ENCODE measurements at regions not wholly inside any gene's neighbourhood (a gene's known extent, or its start where the extent isn't known, plus 50 kb on each side); places are given as distances from the start of the nearest gene placed in this dataset.
"Not testable (repeated sequence)": the region's sequence is repeated elsewhere in the genome, so short reads cannot be mapped to it uniquely, and the experiment has no call there.

GRCh38 chr7:8314566-8314965, 52.6 kb upstream of the ICA1 start:
- H3K9me3 ChIP-seq (ENCODE audit: insufficient read depth, low read depth, low read length) = peaks cover 18% of the 10 kb centered on the region
- no peaks in the 10 kb centered on the region for H3K36me3 ChIP-seq (ENCODE audit: insufficient read depth, low read depth, low read length)
- H3K9ac ChIP-seq (ENCODE audit: low read depth, low read length) = no peak overlapping the region
- H3K4me1 ChIP-seq (ENCODE audit: insufficient read depth, low read length) = no peaks in the 10 kb centered on the region
- no peak overlapping the region for H3K4me3 ChIP-seq (ENCODE audit: low read length)
- H3K27ac ChIP-seq (ENCODE audit: low read length) = no peak overlapping the region
- H3K27me3 ChIP-seq (ENCODE audit: insufficient read depth, low read length) = no peaks in the 10 kb centered on the region

- peaks cover 13% of the 10 kb centered on the region for H3K9me3 ChIP-seq (ENCODE audit: insufficient read depth, low read depth, low read length)
- H3K36me3 ChIP-seq (ENCODE audit: insufficient read depth, low read depth, low read length) = no peaks in the 10 kb centered on the region
- H3K4me3 ChIP-seq (ENCODE audit: low read length) = no peak overlapping the region
- H3K27me3 ChIP-seq (ENCODE audit: insufficient read depth, low read length) = no peaks in the 10 kb centered on the region
- no peak overlapping the region for H3K27ac ChIP-seq (ENCODE audit: low read length)
- H3K4me1 ChIP-seq (ENCODE audit: insufficient read depth, low read length) = no peaks in the 10 kb centered on the region
- no peak overlapping the region for H3K9ac ChIP-seq (ENCODE audit: low read depth, low read length)
These were observed 57.1 kb upstream of the ICA1 start for GRCh38 chr7:8319115-8319514.

- Histone ChIP-seq H3K27me3 (ENCODE audit: insufficient read depth, low read length) (no peaks in the 10 kb centered on the region), H3K4me3 (ENCODE audit: low read length) (no peak overlapping the region), H3K4me1 (ENCODE audit: insufficient read depth, low read length) (no peaks in the 10 kb centered on the region), H3K9ac (ENCODE audit: low read depth, low read length) (no peak overlapping the region), H3K27ac (ENCODE audit: low read length) (no peak overlapping the region), H3K36me3 (ENCODE audit: insufficient read depth, low read depth, low read length) (no peaks in the 10 kb centered on the region), H3K9me3 (ENCODE audit: insufficient read depth, low read depth, low read length) (peaks cover 13% of the 10 kb centered on the region)
These were observed 58.2 kb upstream of the ICA1 start for GRCh38 chr7:8320174-8320573.

DNA sequence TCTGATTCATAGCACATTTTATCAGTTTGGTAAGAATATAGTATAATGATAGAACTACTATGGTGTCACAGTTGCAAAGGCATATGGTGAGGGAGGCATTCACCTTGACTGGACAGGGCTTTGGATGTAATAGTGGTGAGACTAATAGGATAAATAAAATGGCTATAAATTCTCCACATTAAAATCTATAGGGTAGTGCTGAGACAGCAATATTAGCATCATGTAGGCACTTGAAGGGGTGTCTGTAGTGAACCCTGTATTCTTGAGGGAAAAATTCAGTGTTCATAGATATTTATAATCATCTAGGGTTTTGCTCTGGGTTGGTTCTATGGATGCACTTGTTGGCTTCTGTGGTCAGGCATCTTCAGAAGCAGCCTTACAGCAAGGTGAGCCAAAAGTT, 59.3 kb upstream of the ICA1 start:
- no peaks in the 10 kb centered on the region for H3K4me1 ChIP-seq (ENCODE audit: insufficient read depth, low read length)
- peaks cover 13% of the 10 kb centered on the region for H3K9me3 ChIP-seq (ENCODE audit: insufficient read depth, low read depth, low read length)
- H3K4me3 ChIP-seq (ENCODE audit: low read length) = no peak overlapping the region
- H3K9ac ChIP-seq (ENCODE audit: low read depth, low read length) = no peak overlapping the region
- no peak overlapping the region for H3K27ac ChIP-seq (ENCODE audit: low read length)
- no peaks in the 10 kb centered on the region for H3K27me3 ChIP-seq (ENCODE audit: insufficient read depth, low read length)
- H3K36me3 ChIP-seq (ENCODE audit: insufficient read depth, low read depth, low read length) = no peaks in the 10 kb centered on the region

- H3K4me1 ChIP-seq (ENCODE audit: insufficient read depth, low read length) = no peaks in the 10 kb centered on the region
- H3K4me3 ChIP-seq (ENCODE audit: low read length) = no peak overlapping the region
- H3K9ac ChIP-seq (ENCODE audit: low read depth, low read length) = no peak overlapping the region
- H3K27ac ChIP-seq (ENCODE audit: low read length) = no peak overlapping the region
- H3K36me3 ChIP-seq (ENCODE audit: insufficient read depth, low read depth, low read length) = no peaks in the 10 kb centered on the region
- peaks cover 13% of the 10 kb centered on the region for H3K9me3 ChIP-seq (ENCODE audit: insufficient read depth, low read depth, low read length)
- H3K27me3 ChIP-seq (ENCODE audit: insufficient read depth, low read length) = no peaks in the 10 kb centered on the region
These were observed 60.7 kb upstream of the ICA1 start for GRCh38 chr7:8322667-8323066.

GRCh38 chr7:8325067-8325466, 63.1 kb upstream of the ICA1 start:
- H3K9ac ChIP-seq (ENCODE audit: low read depth, low read length) = no peak overlapping the region
- no peaks in the 10 kb centered on the region for H3K36me3 ChIP-seq (ENCODE audit: insufficient read depth, low read depth, low read length)
- no peaks in the 10 kb centered on the region for H3K27me3 ChIP-seq (ENCODE audit: insufficient read depth, low read length)
- H3K9me3 ChIP-seq (ENCODE audit: insufficient read depth, low read depth, low read length) = peaks cover under 1% of the 10 kb centered on the region; the same call in 1 of the 2 replicates
- H3K4me1 ChIP-seq (ENCODE audit: insufficient read depth, low read length) = no peaks in the 10 kb centered on the region
- no peak overlapping the region for H3K4me3 ChIP-seq (ENCODE audit: low read length)
- no peak overlapping the region for H3K27ac ChIP-seq (ENCODE audit: low read length)

- Histone ChIP-seq H3K9me3 (ENCODE audit: insufficient read depth, low read depth, low read length) (no peaks in the 10 kb centered on the region), H3K27ac (ENCODE audit: low read length) (no peak overlapping the region), H3K9ac (ENCODE audit: low read depth, low read length) (no peak overlapping the region), H3K36me3 (ENCODE audit: insufficient read depth, low read depth, low read length) (no peaks in the 10 kb centered on the region), H3K4me3 (ENCODE audit: low read length) (no peak overlapping the region), H3K4me1 (ENCODE audit: insufficient read depth, low read length) (no peaks in the 10 kb centered on the region), H3K27me3 (ENCODE audit: insufficient read depth, low read length) (no peaks in the 10 kb centered on the region)
These were observed 65.2 kb upstream of the ICA1 start for GRCh38 chr7:8327199-8327598.

DNA sequence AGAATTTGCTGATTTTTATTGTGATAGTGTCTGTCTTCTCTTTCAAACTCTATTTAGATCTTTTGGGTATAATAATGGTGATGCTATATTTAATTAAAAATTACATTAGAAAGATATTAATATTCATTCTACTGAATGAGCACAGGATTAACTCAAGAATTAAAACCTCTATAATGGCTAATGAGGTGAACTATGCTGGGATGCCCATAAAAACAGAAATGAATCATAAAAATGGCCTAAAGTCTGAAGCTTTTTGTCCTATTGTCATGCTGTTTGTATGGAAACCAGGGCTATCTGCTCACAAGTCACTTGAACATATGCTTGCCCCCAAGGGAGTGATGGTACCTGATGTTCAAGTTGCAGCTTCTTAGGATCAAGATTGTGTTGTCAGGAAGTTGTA, 76.2 kb upstream of the ICA1 start:
- Histone ChIP-seq H3K27me3 (ENCODE audit: insufficient read depth, low read length) (no peaks in the 10 kb centered on the region), H3K4me1 (ENCODE audit: insufficient read depth, low read length) (no peaks in the 10 kb centered on the region), H3K9ac (ENCODE audit: low read depth, low read length) (no peak overlapping the region), H3K4me3 (ENCODE audit: low read length) (no peak overlapping the region), H3K9me3 (ENCODE audit: insufficient read depth, low read depth, low read length) (no peaks in the 10 kb centered on the region), H3K27ac (ENCODE audit: low read length) (no peak overlapping the region), H3K36me3 (ENCODE audit: insufficient read depth, low read depth, low read length) (no peaks in the 10 kb centered on the region)

DNA sequence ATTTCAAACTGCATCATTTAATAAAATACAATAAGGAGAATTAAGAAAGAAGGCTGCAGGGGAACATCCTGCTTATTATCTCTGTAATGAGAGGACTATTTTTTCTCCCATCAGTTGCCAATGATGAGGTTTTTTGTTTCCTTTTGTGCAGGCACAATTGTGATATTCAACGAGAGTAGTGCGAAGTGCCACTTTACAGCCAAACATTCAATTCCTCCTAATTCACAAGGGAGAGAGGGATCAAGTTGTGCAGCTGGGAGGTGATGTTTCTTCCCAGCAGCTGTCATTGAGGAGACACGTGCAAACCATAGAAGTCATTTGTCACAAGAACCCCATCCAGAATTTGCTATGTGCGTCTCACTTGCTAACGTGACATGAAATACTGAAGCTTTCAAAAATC, 81.6 kb upstream of the ICA1 start:
- H3K9me3 ChIP-seq (ENCODE audit: insufficient read depth, low read depth, low read length) = peaks cover 16% of the 10 kb centered on the region
- H3K27me3 ChIP-seq (ENCODE audit: insufficient read depth, low read length) = no peaks in the 10 kb centered on the region
- no peak overlapping the region for H3K9ac ChIP-seq (ENCODE audit: low read depth, low read length)
- no peak overlapping the region for H3K4me3 ChIP-seq (ENCODE audit: low read length)
- H3K36me3 ChIP-seq (ENCODE audit: insufficient read depth, low read depth, low read length) = no peaks in the 10 kb centered on the region
- no peak overlapping the region for H3K27ac ChIP-seq (ENCODE audit: low read length)
- H3K4me1 ChIP-seq (ENCODE audit: insufficient read depth, low read length) = no peaks in the 10 kb centered on the region

DNA sequence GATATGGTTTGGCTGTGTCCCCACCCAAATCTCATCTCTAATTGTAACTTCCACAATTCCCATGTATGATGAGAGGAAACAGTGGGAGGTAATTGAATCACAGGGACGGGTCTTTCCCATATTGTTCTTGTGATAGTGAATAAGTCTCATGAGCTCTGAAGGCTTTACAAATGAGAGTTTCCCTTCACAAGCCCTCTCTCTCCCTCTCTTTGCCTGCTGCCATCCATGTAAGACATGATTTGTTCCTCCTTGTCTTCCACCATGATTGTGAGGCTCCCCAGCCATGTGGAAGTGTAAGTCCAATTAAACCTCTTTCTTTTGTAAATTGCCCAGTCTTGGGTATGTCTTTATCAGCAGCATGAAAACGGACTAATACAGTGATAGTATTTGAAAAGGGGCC, 85.4 kb upstream of the ICA1 start:
- not testable (repeated sequence) for H3K36me3 ChIP-seq (ENCODE audit: insufficient read depth, low read depth, low read length); H3K27ac ChIP-seq (ENCODE audit: low read length); H3K4me1 ChIP-seq (ENCODE audit: insufficient read depth, low read length); H3K4me3 ChIP-seq (ENCODE audit: low read length); H3K27me3 ChIP-seq (ENCODE audit: insufficient read depth, low read length); H3K9ac ChIP-seq (ENCODE audit: low read depth, low read length)
- peaks cover 16% of the 10 kb centered on the region for H3K9me3 ChIP-seq (ENCODE audit: insufficient read depth, low read depth, low read length)

- H3K4me3 ChIP-seq (ENCODE audit: low read length); H3K9ac ChIP-seq (ENCODE audit: low read depth, low read length); H3K27me3 ChIP-seq (ENCODE audit: insufficient read depth, low read length); H3K27ac ChIP-seq (ENCODE audit: low read length); H3K36me3 ChIP-seq (ENCODE audit: insufficient read depth, low read depth, low read length); H3K4me1 ChIP-seq (ENCODE audit: insufficient read depth, low read length): not testable (repeated sequence)
- H3K9me3 ChIP-seq (ENCODE audit: insufficient read depth, low read depth, low read length) = peaks cover 13% of the 10 kb centered on the region
These were observed 81.8 kb upstream of the NXPH1 start for GRCh38 chr7:8351654-8352053.

DNA sequence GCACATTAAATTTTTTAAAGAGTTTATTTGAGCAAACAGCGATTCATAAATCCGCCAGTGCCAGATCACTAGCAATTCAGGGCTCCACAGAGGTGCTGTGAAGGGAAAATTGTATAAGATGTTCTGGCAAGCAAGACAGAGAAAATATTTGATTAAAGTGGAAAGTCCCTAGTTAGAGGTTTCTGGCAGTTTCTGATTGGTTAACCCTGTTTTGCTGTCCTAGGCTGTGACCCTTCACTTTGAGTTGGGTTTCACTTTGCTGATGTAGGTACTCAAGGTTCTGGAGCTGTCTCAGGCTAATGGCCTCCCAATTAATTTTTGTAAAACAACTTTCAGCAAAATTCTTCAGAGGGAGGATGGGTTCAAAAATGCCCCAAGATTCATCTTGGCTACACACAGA, 79.4 kb upstream of the NXPH1 start:
- Histone ChIP-seq H3K4me3 (ENCODE audit: low read length) (no peak overlapping the region), H3K4me1 (ENCODE audit: insufficient read depth, low read length) (no peaks in the 10 kb centered on the region), H3K27me3 (ENCODE audit: insufficient read depth, low read length) (no peaks in the 10 kb centered on the region), H3K9me3 (ENCODE audit: insufficient read depth, low read depth, low read length) (peaks cover 3% of the 10 kb centered on the region; the same call in 1 of the 2 replicates), H3K27ac (ENCODE audit: low read length) (no peak overlapping the region), H3K9ac (ENCODE audit: low read depth, low read length) (no peak overlapping the region), H3K36me3 (ENCODE audit: insufficient read depth, low read depth, low read length) (no peaks in the 10 kb centered on the region)

DNA sequence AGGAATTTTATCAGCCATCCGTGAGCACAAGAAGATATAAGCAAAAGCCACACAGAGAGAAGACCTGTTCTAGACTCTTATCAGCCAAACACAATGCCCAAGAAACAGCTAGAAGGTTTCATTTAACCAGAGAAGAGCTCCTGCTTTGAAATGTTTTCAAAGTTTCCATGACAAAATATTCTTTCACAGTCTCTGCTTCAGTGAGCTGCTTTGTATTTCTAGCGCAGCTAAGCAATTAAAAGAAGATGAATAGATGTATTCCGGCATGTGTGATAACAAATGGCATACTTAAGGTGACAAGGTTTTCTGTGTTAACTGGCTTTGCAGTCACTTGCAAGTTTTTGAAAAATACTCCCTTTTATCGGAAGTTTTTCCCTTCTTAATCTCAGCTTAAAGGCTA, 78.9 kb upstream of the NXPH1 start:
- Histone ChIP-seq H3K4me1 (ENCODE audit: insufficient read depth, low read length) (peaks cover under 1% of the 10 kb centered on the region; the same call in 1 of the 2 replicates), H3K9ac (ENCODE audit: low read depth, low read length) (no peak overlapping the region), H3K36me3 (ENCODE audit: insufficient read depth, low read depth, low read length) (no peaks in the 10 kb centered on the region), H3K27ac (ENCODE audit: low read length) (no peak overlapping the region), H3K4me3 (ENCODE audit: low read length) (no peak overlapping the region), H3K9me3 (ENCODE audit: insufficient read depth, low read depth, low read length) (peaks cover 9% of the 10 kb centered on the region; the same call in 1 of the 2 replicates), H3K27me3 (ENCODE audit: insufficient read depth, low read length) (no peaks in the 10 kb centered on the region)

All from iPS-20b (cell line).